ENCODE measurements at regions not wholly inside any gene's neighbourhood (a gene's known extent, or its start where the extent isn't known, plus 50 kb on each side); places are given as distances from the start of the nearest gene placed in this dataset.
"Not testable (repeated sequence)": the region's sequence is repeated elsewhere in the genome, so short reads cannot be mapped to it uniquely, and the experiment has no call there.

- DNase-seq (ENCODE audit: low read depth in 1 of 2, low spot score in 1 of 2): no peak
- no peak for TF ChIP-seq JUND (IDR thresholded peaks at IDR 0.05; ENCODE audit: low read depth)
- in situ Hi-C loops (cut with HindIII; ENCODE audit: low pct_unique_long_range_greater_than_20kb, low sequenced_read_pairs): no loop called here
Observed at GRCh38 chr10:120782336-120782735, 68.8 kb upstream of the WDR11 start.

GRCh38 chr10:120783098-120783497, 68.1 kb upstream of the WDR11 start:
- in situ Hi-C loops (cut with HindIII; ENCODE audit: low pct_unique_long_range_greater_than_20kb, low sequenced_read_pairs): no loop called here
- DNase-seq (ENCODE audit: low read depth in 1 of 2, low spot score in 1 of 2): no peak
- no peak for TF ChIP-seq JUND (IDR thresholded peaks at IDR 0.05; ENCODE audit: low read depth)

- TF ChIP-seq JUND (IDR thresholded peaks at IDR 0.05; ENCODE audit: low read depth): no peak
- no peak for DNase-seq (ENCODE audit: low read depth in 1 of 2, low spot score in 1 of 2)
- in situ Hi-C loops (cut with HindIII; ENCODE audit: low pct_unique_long_range_greater_than_20kb, low sequenced_read_pairs): no loop called here
Observed at GRCh38 chr10:120783867-120784266, 67.3 kb upstream of the WDR11 start.

- no peak for DNase-seq (ENCODE audit: low read depth in 1 of 2, low spot score in 1 of 2)
- in situ Hi-C loops (cut with HindIII; ENCODE audit: low pct_unique_long_range_greater_than_20kb, low sequenced_read_pairs): no loop called here
- TF ChIP-seq JUND (IDR thresholded peaks at IDR 0.05; ENCODE audit: low read depth): no peak
Observed at GRCh38 chr10:120788771-120789170, 62.4 kb upstream of the WDR11 start.

- TF ChIP-seq JUND (IDR thresholded peaks at IDR 0.05; ENCODE audit: low read depth): no peak
- in situ Hi-C loops (cut with HindIII; ENCODE audit: low pct_unique_long_range_greater_than_20kb, low sequenced_read_pairs): no loop called here
- DNase-seq (ENCODE audit: low read depth in 1 of 2, low spot score in 1 of 2): no peak
Observed at GRCh38 chr10:120789303-120790203, 61.6 kb upstream of the WDR11 start.

GRCh38 chr10:120791316-120791715, 59.8 kb upstream of the WDR11 start:
- in situ Hi-C loops (cut with HindIII; ENCODE audit: low pct_unique_long_range_greater_than_20kb, low sequenced_read_pairs): no loop called here
- no peak for TF ChIP-seq JUND (IDR thresholded peaks at IDR 0.05; ENCODE audit: low read depth)
- no peak for DNase-seq (ENCODE audit: low read depth in 1 of 2, low spot score in 1 of 2)

- TF ChIP-seq JUND (IDR thresholded peaks at IDR 0.05; ENCODE audit: low read depth): no peak
- no peak for DNase-seq (ENCODE audit: low read depth in 1 of 2, low spot score in 1 of 2)
Observed at GRCh38 chr10:120793088-120793487, 58.1 kb upstream of the WDR11 start.

DNA sequence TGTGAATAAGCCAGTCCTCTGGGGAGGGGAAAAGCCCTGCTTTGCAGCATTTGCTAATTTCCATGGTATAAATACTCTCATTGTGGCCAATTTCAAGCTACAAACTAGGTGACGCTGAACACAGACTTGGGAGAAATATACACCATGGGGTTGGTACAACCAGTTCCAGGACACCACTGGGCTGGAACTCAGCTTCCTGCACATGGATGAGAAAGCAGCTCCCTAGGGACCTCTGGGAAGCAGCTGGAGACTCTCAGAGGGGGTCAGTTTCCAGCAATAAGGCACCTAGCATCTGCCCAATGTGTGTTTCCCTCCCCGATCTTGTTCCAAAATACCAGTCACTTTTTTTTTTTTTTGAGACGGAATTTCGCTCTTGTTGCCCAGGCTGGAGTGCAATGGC, 56.8 kb upstream of the WDR11 start:
- in situ Hi-C loops (cut with HindIII; ENCODE audit: low pct_unique_long_range_greater_than_20kb, low sequenced_read_pairs): no loop called here
- DNase-seq (ENCODE audit: low read depth in 1 of 2, low spot score in 1 of 2): no peak
- TF ChIP-seq JUND (IDR thresholded peaks at IDR 0.05; ENCODE audit: low read depth): no peak

More at GRCh38 chr10:120793088-120793487, 58.1 kb upstream of the WDR11 start:
- in situ Hi-C loops (cut with HindIII; ENCODE audit: low pct_unique_long_range_greater_than_20kb, low sequenced_read_pairs): no loop called here

GRCh38 chr10:120798276-120798675, 52.9 kb upstream of the WDR11 start:
- in situ Hi-C loops (cut with HindIII; ENCODE audit: low pct_unique_long_range_greater_than_20kb, low sequenced_read_pairs); DNase-seq (ENCODE audit: low read depth in 1 of 2, low spot score in 1 of 2): not testable (repeated sequence)

DNA sequence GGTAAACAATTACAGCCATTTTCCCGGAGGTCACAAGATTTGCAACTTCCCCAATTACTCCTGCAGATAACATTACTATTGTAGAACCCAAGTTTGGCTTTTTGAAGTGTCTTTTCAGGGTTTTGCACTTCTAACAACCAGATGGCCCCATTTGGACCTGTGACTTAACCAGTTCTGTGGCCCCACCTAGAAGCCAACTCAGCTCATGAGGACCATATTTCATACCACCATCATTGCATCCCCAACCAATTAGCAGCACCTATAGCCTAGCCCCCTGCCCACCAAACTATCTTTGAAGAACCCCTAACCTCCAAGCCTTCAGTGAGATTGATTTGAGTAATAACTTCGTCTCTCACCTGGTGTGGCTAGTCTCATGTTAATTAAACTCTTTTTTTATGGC, 51.3 kb upstream of the WDR11 start:
- DNase-seq (ENCODE audit: low read depth in 1 of 2, low spot score in 1 of 2): no peak
- no peak for TF ChIP-seq JUND (IDR thresholded peaks at IDR 0.05; ENCODE audit: low read depth)
- in situ Hi-C loops (cut with HindIII; ENCODE audit: low pct_unique_long_range_greater_than_20kb, low sequenced_read_pairs): no loop called here

GRCh38 chr10:120800528-120801323, 50.4 kb upstream of the WDR11 start:
- DNase-seq (ENCODE audit: low read depth in 1 of 2, low spot score in 1 of 2): no peak
- in situ Hi-C loops (cut with HindIII; ENCODE audit: low pct_unique_long_range_greater_than_20kb, low sequenced_read_pairs): no loop called here
- TF ChIP-seq JUND (IDR thresholded peaks at IDR 0.05; ENCODE audit: low read depth): no peak
